GM23338 (cell line): ENCODE measurements at regions not wholly inside any gene's neighbourhood (a gene's known extent, or its start where the extent isn't known, plus 50 kb on each side); places are given as distances from the start of the nearest gene placed in this dataset.

Experiments
- ATAC-seq: fragments of 200-7000 bp; cut with Tn5 transposase; 3 replicates; pipeline ENCODE4 v1.9.1; 2020
- DNase-seq: peaks from one replicate; pipeline ENCODE4 v3.0.0-alpha.2; 2015; ENCODE audit warnings: low spot score
- H2AFZ ChIP-seq: fragments of 200-600 bp; sonication (generic); 2 replicates; pipeline ENCODE4 v1.8.0; 2016; ENCODE audit warnings: antibody characterized with exemption, mild to moderate bottlenecking, moderate library complexity
- H3F3A ChIP-seq: fragments of 200-600 bp; sonication (generic); replicated peaks from 2 replicates; pipeline ENCODE4 v1.8.0; 2017; ENCODE audit warnings: antibody characterized with exemption, mixed run types, low read depth
- H3K27ac ChIP-seq: fragments of 200-600 bp; sonication (generic); 2 replicates; pipeline ENCODE4 v1.6.1; 2016; ENCODE audit warnings: low read depth
- H3K27me3 ChIP-seq: fragments of 200-600 bp; sonication (generic); 2 replicates; pipeline ENCODE4 v1.8.0; 2016; ENCODE audit warnings: mild to moderate bottlenecking, mixed run types, moderate library complexity; ENCODE audit not compliant: insufficient read depth
- H3K36me3 ChIP-seq: fragments of 200-600 bp; sonication (generic); 2 replicates; pipeline ENCODE4 v1.8.0; 2016; ENCODE audit warnings: mild to moderate bottlenecking; ENCODE audit not compliant: insufficient read depth
- H3K4me1 ChIP-seq: fragments of 200-600 bp; sonication (generic); 2 replicates; pipeline ENCODE4 v1.8.0; 2016; ENCODE audit warnings: mild to moderate bottlenecking, moderate library complexity; ENCODE audit not compliant: insufficient read depth
- H3K4me2 ChIP-seq: fragments of 200-600 bp; sonication (generic); 2 replicates; pipeline ENCODE4 v1.7.1; 2017; ENCODE audit warnings: mixed run types
- H3K4me3 ChIP-seq: fragments of 200-600 bp; sonication (generic); 2 replicates; pipeline ENCODE4 v1.6.1; 2016; ENCODE audit warnings: mixed run types
- H3K79me2 ChIP-seq: fragments of 200-600 bp; sonication (generic); replicated peaks from 2 replicates; pipeline ENCODE4 v1.8.0; 2017; ENCODE audit warnings: mild to moderate bottlenecking; ENCODE audit not compliant: insufficient read depth
- H3K9me2 ChIP-seq: fragments of 200-600 bp; sonication (generic); 2 replicates; pipeline ENCODE4 v1.8.0; 2017; ENCODE audit not compliant: insufficient read depth
- H4K20me1 ChIP-seq: fragments of 200-600 bp; sonication (generic); replicated peaks from 2 replicates; pipeline ENCODE4 v1.8.0; 2017; ENCODE audit warnings: mild to moderate bottlenecking; ENCODE audit not compliant: insufficient read depth
- H3K27ac Mint-ChIP-seq: 2 replicates; pipeline ENCODE4 v1.8.0; 2020; ENCODE audit warnings: inconsistent platforms, mild to moderate bottlenecking, moderate library complexity, mixed read lengths
- H3K27me3 Mint-ChIP-seq: 3 replicates; pipeline ENCODE4 v1.8.0; 2022; ENCODE audit warnings: low read depth, mild to moderate bottlenecking, moderate library complexity, mixed read lengths, inconsistent platforms; ENCODE audit not compliant: insufficient read depth, poor library complexity
- H3K36me3 Mint-ChIP-seq: 3 replicates; pipeline ENCODE4 v1.8.0; 2021; ENCODE audit warnings: low read depth, mild to moderate bottlenecking, inconsistent platforms, moderate library complexity, mixed read lengths
- H3K4me1 Mint-ChIP-seq: 3 replicates; pipeline ENCODE4 v1.8.0; 2020; ENCODE audit warnings: mild to moderate bottlenecking, inconsistent platforms, mixed read lengths
- H3K4me3 Mint-ChIP-seq: 3 replicates; pipeline ENCODE4 v1.8.0; 2021; ENCODE audit warnings: moderate library complexity, mild to moderate bottlenecking, inconsistent platforms, mixed read lengths
- H3K9me3 Mint-ChIP-seq: 3 replicates; pipeline ENCODE4 v1.8.0; 2020; ENCODE audit warnings: moderate library complexity, mild to moderate bottlenecking, inconsistent platforms, mixed read lengths
- CREB1 ChIP-seq: fragments of 250-450 bp; sonication (Bioruptor Pico); IDR thresholded peaks from 2 replicates; pipeline ENCODE4 v1.5.0; 2020; ENCODE audit warnings: low read depth, mild to moderate bottlenecking, moderate library complexity
- EZH2 ChIP-seq: fragments of 200-600 bp; sonication (generic); IDR thresholded peaks from one replicate; pipeline ENCODE4 v1.8.0; 2017; ENCODE audit warnings: antibody characterized with exemption, mild to moderate bottlenecking, low read depth; ENCODE audit not compliant: unreplicated experiment
- EZH2phosphoT487 ChIP-seq: fragments of 200-600 bp; sonication (generic); IDR thresholded peaks from one replicate; pipeline ENCODE4 v1.8.1; 2018; ENCODE audit warnings: antibody characterized with exemption; ENCODE audit not compliant: unreplicated experiment
- JUNB ChIP-seq: IDR thresholded peaks from one replicate; pipeline ENCODE4 v1.6.1; 2016; ENCODE audit warnings: antibody characterized with exemption; ENCODE audit not compliant: unreplicated experiment
- NANOG ChIP-seq: IDR thresholded peaks from 2 replicates; pipeline ENCODE4 v1.6.1; 2016; ENCODE audit warnings: antibody characterized with exemption, borderline replicate concordance
- POLR2AphosphoS5 ChIP-seq: IDR thresholded peaks from 2 replicates; pipeline ENCODE4 v1.6.1; 2016; ENCODE audit warnings: antibody characterized with exemption, low read depth
- STAT1 ChIP-seq: IDR thresholded peaks from one replicate; pipeline ENCODE4 v1.6.1; 2016; ENCODE audit warnings: antibody characterized with exemption; ENCODE audit not compliant: unreplicated experiment
- ZNF114 ChIP-seq: fragments of 250-450 bp; sonication (Bioruptor Pico); IDR thresholded peaks from 2 replicates; pipeline ENCODE4 v1.5.0; 2020; ENCODE audit warnings: mild to moderate bottlenecking, moderate library complexity
- ZNF331 ChIP-seq: fragments of 250-450 bp; sonication (Bioruptor Pico); IDR thresholded peaks from 2 replicates; pipeline ENCODE4 v1.5.0; 2020; ENCODE audit warnings: low read depth, mild to moderate bottlenecking, moderate library complexity
- TF ChIP-seq, protein P1 (sequence below): fragments of 250-450 bp; sonication (Bioruptor Pico); IDR thresholded peaks from 2 replicates; pipeline ENCODE4 v1.5.0; 2020; ENCODE audit warnings: mild to moderate bottlenecking, moderate library complexity
- TF ChIP-seq, protein P2 (sequence below): IDR thresholded peaks from 2 replicates; pipeline ENCODE4 v1.6.1; 2016; ENCODE audit warnings: antibody characterized with exemption
- TF ChIP-seq, protein P3 (sequence below), 2 experiments: fragments of 200-600 bp in 1 of 2; sonication (generic) in 1 of 2; conservative IDR thresholded peaks; 2 replicates each; pipeline versions ENCODE4 v1.5.1 to v1.6.1; 2016 to 2017; ENCODE audit warnings: antibody characterized with exemption in 2 of 2, low read depth in 2 of 2, mild to moderate bottlenecking in 2 of 2, moderate library complexity in 1 of 2
- TF ChIP-seq, protein P4 (sequence below): IDR thresholded peaks from one replicate; pipeline ENCODE4 v1.6.1; 2018; ENCODE audit warnings: antibody characterized with exemption; ENCODE audit not compliant: unreplicated experiment

DNA sequence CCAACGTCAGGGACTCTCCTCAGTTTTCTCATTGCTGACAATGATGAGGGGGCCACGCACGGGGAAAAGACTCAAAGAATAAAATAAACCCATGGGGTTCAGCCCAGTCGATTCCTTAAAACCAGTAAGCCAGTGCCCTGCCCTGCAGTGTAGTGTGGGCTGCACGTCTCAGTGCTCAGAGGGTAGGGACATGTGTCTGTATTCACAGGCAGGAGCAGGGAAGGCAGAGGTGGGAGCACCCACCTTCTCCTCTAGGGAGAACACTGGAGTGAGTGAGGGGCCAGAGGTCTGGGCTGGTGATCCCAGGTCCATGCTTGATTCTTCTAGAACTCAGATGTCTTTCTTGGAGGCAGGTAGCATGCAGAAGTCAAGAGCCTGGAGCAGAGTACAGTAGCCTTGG, 303.6 kb downstream of the MATN1 start:
- no peaks in the 10 kb centered on the region for H3K4me1 ChIP-seq
- no peaks in the 10 kb centered on the region for H3K79me2 ChIP-seq
- no peak overlapping the region for H2AFZ ChIP-seq
- TF ChIP-seq, protein P1, sequence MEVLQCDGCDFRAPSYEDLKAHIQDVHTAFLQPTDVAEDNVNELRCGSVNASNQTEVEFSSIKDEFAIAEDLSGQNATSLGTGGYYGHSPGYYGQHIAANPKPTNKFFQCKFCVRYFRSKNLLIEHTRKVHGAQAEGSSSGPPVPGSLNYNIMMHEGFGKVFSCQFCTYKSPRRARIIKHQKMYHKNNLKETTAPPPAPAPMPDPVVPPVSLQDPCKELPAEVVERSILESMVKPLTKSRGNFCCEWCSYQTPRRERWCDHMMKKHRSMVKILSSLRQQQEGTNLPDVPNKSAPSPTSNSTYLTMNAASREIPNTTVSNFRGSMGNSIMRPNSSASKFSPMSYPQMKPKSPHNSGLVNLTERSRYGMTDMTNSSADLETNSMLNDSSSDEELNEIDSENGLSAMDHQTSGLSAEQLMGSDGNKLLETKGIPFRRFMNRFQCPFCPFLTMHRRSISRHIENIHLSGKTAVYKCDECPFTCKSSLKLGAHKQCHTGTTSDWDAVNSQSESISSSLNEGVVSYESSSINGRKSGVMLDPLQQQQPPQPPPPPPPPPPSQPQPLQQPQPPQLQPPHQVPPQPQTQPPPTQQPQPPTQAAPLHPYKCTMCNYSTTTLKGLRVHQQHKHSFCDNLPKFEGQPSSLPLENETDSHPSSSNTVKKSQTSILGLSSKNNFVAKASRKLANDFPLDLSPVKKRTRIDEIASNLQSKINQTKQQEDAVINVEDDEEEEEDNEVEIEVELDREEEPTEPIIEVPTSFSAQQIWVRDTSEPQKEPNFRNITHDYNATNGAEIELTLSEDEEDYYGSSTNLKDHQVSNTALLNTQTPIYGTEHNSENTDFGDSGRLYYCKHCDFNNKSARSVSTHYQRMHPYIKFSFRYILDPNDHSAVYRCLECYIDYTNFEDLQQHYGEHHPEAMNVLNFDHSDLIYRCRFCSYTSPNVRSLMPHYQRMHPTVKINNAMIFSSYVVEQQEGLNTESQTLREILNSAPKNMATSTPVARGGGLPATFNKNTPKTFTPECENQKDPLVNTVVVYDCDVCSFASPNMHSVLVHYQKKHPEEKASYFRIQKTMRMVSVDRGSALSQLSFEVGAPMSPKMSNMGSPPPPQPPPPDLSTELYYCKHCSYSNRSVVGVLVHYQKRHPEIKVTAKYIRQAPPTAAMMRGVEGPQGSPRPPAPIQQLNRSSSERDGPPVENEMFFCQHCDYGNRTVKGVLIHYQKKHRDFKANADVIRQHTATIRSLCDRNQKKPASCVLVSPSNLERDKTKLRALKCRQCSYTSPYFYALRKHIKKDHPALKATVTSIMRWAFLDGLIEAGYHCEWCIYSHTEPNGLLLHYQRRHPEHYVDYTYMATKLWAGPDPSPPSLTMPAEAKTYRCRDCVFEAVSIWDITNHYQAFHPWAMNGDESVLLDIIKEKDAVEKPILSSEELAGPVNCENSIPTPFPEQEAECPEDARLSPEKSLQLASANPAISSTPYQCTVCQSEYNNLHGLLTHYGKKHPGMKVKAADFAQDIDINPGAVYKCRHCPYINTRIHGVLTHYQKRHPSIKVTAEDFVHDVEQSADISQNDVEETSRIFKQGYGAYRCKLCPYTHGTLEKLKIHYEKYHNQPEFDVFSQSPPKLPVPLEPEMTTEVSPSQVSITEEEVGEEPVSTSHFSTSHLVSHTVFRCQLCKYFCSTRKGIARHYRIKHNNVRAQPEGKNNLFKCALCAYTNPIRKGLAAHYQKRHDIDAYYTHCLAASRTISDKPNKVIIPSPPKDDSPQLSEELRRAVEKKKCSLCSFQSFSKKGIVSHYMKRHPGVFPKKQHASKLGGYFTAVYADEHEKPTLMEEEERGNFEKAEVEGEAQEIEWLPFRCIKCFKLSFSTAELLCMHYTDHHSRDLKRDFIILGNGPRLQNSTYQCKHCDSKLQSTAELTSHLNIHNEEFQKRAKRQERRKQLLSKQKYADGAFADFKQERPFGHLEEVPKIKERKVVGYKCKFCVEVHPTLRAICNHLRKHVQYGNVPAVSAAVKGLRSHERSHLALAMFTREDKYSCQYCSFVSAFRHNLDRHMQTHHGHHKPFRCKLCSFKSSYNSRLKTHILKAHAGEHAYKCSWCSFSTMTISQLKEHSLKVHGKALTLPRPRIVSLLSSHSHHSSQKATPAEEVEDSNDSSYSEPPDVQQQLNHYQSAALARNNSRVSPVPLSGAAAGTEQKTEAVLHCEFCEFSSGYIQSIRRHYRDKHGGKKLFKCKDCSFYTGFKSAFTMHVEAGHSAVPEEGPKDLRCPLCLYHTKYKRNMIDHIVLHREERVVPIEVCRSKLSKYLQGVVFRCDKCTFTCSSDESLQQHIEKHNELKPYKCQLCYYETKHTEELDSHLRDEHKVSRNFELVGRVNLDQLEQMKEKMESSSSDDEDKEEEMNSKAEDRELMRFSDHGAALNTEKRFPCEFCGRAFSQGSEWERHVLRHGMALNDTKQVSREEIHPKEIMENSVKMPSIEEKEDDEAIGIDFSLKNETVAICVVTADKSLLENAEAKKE (CRISPR knock-in tag): no peak
- no peak for TF ChIP-seq ZNF331 (CRISPR knock-in tag)
- no peak for TF ChIP-seq EZH2phosphoT487
- TF ChIP-seq, protein P2, sequence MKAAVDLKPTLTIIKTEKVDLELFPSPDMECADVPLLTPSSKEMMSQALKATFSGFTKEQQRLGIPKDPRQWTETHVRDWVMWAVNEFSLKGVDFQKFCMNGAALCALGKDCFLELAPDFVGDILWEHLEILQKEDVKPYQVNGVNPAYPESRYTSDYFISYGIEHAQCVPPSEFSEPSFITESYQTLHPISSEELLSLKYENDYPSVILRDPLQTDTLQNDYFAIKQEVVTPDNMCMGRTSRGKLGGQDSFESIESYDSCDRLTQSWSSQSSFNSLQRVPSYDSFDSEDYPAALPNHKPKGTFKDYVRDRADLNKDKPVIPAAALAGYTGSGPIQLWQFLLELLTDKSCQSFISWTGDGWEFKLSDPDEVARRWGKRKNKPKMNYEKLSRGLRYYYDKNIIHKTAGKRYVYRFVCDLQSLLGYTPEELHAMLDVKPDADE: no peak
- TF ChIP-seq POLR2AphosphoS5: no peak
- TF ChIP-seq, protein P3, sequence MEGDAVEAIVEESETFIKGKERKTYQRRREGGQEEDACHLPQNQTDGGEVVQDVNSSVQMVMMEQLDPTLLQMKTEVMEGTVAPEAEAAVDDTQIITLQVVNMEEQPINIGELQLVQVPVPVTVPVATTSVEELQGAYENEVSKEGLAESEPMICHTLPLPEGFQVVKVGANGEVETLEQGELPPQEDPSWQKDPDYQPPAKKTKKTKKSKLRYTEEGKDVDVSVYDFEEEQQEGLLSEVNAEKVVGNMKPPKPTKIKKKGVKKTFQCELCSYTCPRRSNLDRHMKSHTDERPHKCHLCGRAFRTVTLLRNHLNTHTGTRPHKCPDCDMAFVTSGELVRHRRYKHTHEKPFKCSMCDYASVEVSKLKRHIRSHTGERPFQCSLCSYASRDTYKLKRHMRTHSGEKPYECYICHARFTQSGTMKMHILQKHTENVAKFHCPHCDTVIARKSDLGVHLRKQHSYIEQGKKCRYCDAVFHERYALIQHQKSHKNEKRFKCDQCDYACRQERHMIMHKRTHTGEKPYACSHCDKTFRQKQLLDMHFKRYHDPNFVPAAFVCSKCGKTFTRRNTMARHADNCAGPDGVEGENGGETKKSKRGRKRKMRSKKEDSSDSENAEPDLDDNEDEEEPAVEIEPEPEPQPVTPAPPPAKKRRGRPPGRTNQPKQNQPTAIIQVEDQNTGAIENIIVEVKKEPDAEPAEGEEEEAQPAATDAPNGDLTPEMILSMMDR (conservative IDR thresholded peaks at IDR 0.05; ENCODE audit: low read depth in 2 of 2): no peak
- no peak for TF ChIP-seq STAT1
- no peak for TF ChIP-seq JUNB
- TF ChIP-seq EZH2: no peak
- TF ChIP-seq, protein P4, sequence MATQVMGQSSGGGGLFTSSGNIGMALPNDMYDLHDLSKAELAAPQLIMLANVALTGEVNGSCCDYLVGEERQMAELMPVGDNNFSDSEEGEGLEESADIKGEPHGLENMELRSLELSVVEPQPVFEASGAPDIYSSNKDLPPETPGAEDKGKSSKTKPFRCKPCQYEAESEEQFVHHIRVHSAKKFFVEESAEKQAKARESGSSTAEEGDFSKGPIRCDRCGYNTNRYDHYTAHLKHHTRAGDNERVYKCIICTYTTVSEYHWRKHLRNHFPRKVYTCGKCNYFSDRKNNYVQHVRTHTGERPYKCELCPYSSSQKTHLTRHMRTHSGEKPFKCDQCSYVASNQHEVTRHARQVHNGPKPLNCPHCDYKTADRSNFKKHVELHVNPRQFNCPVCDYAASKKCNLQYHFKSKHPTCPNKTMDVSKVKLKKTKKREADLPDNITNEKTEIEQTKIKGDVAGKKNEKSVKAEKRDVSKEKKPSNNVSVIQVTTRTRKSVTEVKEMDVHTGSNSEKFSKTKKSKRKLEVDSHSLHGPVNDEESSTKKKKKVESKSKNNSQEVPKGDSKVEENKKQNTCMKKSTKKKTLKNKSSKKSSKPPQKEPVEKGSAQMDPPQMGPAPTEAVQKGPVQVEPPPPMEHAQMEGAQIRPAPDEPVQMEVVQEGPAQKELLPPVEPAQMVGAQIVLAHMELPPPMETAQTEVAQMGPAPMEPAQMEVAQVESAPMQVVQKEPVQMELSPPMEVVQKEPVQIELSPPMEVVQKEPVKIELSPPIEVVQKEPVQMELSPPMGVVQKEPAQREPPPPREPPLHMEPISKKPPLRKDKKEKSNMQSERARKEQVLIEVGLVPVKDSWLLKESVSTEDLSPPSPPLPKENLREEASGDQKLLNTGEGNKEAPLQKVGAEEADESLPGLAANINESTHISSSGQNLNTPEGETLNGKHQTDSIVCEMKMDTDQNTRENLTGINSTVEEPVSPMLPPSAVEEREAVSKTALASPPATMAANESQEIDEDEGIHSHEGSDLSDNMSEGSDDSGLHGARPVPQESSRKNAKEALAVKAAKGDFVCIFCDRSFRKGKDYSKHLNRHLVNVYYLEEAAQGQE: no peak
- TF ChIP-seq NANOG: no peak
- TF ChIP-seq CREB1 (CRISPR knock-in tag): no peak
- no peak for TF ChIP-seq ZNF114 (CRISPR knock-in tag)
- H3K36me3 Mint-ChIP-seq: no peaks in the 10 kb centered on the region
- no peak overlapping the region for H3K4me2 ChIP-seq
- H3K4me3 Mint-ChIP-seq: no peak overlapping the region
- no peak overlapping the region for H3K4me3 ChIP-seq
- H3K27me3 Mint-ChIP-seq: peaks cover 4% of the 10 kb centered on the region
- DNase-seq: no peak
- H3K27ac Mint-ChIP-seq: no peak overlapping the region
- no peaks in the 10 kb centered on the region for H4K20me1 ChIP-seq
- H3K27me3 ChIP-seq: no peaks in the 10 kb centered on the region
- H3K9me2 ChIP-seq: no peaks in the 10 kb centered on the region
- no peaks in the 10 kb centered on the region for H3K9me3 Mint-ChIP-seq
- ATAC-seq: no peak
- no peaks in the 10 kb centered on the region for H3K4me1 Mint-ChIP-seq
- H3K27ac ChIP-seq: no peak overlapping the region
- no peaks in the 10 kb centered on the region for H3K36me3 ChIP-seq
- H3F3A ChIP-seq: no peaks in the 10 kb centered on the region
